ENCODE measurements at regions not wholly inside any gene's neighbourhood (a gene's known extent, or its start where the extent isn't known, plus 50 kb on each side); places are given as distances from the start of the nearest gene placed in this dataset.
"Not testable (repeated sequence)": the region's sequence is repeated elsewhere in the genome, so short reads cannot be mapped to it uniquely, and the experiment has no call there.

- Histone ChIP-seq H3K27me3 (ENCODE audit: low read depth) (no peaks in the 10 kb centered on the region), H3K27ac (replicated peaks) (no peak overlapping the region), H3K36me3 (no peaks in the 10 kb centered on the region), H3K4me1 (no peaks in the 10 kb centered on the region), H3K9me3 (replicated peaks) (peaks cover 21% of the 10 kb centered on the region), H3K4me3 (no peak overlapping the region)
- intact Hi-C loops (cut with micrococcal nuclease): no loop called here
- no peak for DNase-seq
- TF ChIP-seq CTCF (IDR thresholded peaks at IDR 0.05; ENCODE audit: borderline replicate concordance): no peak
These were observed 143.7 kb upstream of the LRIG1 start for GRCh38 chr3:66644549-66644948.

- intact Hi-C loops (cut with micrococcal nuclease): no loop called here
- peaks cover 21% of the 10 kb centered on the region for H3K9me3 ChIP-seq (replicated peaks)
- DNase-seq: no peak
- TF ChIP-seq CTCF (IDR thresholded peaks at IDR 0.05; ENCODE audit: borderline replicate concordance): no peak
- no peaks in the 10 kb centered on the region for H3K27me3 ChIP-seq (ENCODE audit: low read depth)
- H3K27ac ChIP-seq (replicated peaks): no peak overlapping the region
- H3K36me3 ChIP-seq: no peaks in the 10 kb centered on the region
- no peaks in the 10 kb centered on the region for H3K4me1 ChIP-seq
- no peak overlapping the region for H3K4me3 ChIP-seq
These were observed 148.2 kb upstream of the LRIG1 start for GRCh38 chr3:66648975-66649374.

GRCh38 chr3:66651520-66651919 lies 150.7 kb upstream of the LRIG1 start:
- DNase-seq; H3K9me3 ChIP-seq (replicated peaks); H3K4me3 ChIP-seq; H3K27ac ChIP-seq (replicated peaks); intact Hi-C loops (cut with micrococcal nuclease); H3K27me3 ChIP-seq (ENCODE audit: low read depth); H3K4me1 ChIP-seq; H3K36me3 ChIP-seq: not testable (repeated sequence)

- H3K36me3 ChIP-seq; intact Hi-C loops (cut with micrococcal nuclease); H3K4me1 ChIP-seq; H3K4me3 ChIP-seq; H3K27ac ChIP-seq (replicated peaks); H3K9me3 ChIP-seq (replicated peaks); H3K27me3 ChIP-seq (ENCODE audit: low read depth); DNase-seq: not testable (repeated sequence)
These were observed 151.3 kb upstream of the LRIG1 start for GRCh38 chr3:66652100-66652499.

GRCh38 chr3:66655044-66655443 lies 154.2 kb upstream of the LRIG1 start:
- no peaks in the 10 kb centered on the region for H3K27me3 ChIP-seq (ENCODE audit: low read depth)
- H3K9me3 ChIP-seq (replicated peaks): no peaks in the 10 kb centered on the region
- no peaks in the 10 kb centered on the region for H3K4me1 ChIP-seq
- no peak for TF ChIP-seq CTCF (IDR thresholded peaks at IDR 0.05; ENCODE audit: borderline replicate concordance)
- H3K4me3 ChIP-seq: no peak overlapping the region
- no peaks in the 10 kb centered on the region for H3K36me3 ChIP-seq
- no peak for DNase-seq
- H3K27ac ChIP-seq (replicated peaks): no peak overlapping the region
- intact Hi-C loops (cut with micrococcal nuclease): no loop called here

GRCh38 chr3:66655671-66656070 lies 154.8 kb upstream of the LRIG1 start:
- H3K4me1 ChIP-seq: no peaks in the 10 kb centered on the region
- DNase-seq: no peak
- H3K9me3 ChIP-seq (replicated peaks): no peaks in the 10 kb centered on the region
- TF ChIP-seq CTCF (IDR thresholded peaks at IDR 0.05; ENCODE audit: borderline replicate concordance): no peak
- no peaks in the 10 kb centered on the region for H3K27me3 ChIP-seq (ENCODE audit: low read depth)
- no peak overlapping the region for H3K27ac ChIP-seq (replicated peaks)
- intact Hi-C loops (cut with micrococcal nuclease): no loop called here
- no peaks in the 10 kb centered on the region for H3K36me3 ChIP-seq
- no peak overlapping the region for H3K4me3 ChIP-seq

GRCh38 chr3:66656609-66657008 lies 155.8 kb upstream of the LRIG1 start:
- no peak overlapping the region for H3K27ac ChIP-seq (replicated peaks)
- H3K4me1 ChIP-seq: no peaks in the 10 kb centered on the region
- H3K9me3 ChIP-seq (replicated peaks): no peaks in the 10 kb centered on the region
- no peak overlapping the region for H3K4me3 ChIP-seq
- TF ChIP-seq CTCF (IDR thresholded peaks at IDR 0.05; ENCODE audit: borderline replicate concordance): no peak
- H3K27me3 ChIP-seq (ENCODE audit: low read depth): no peaks in the 10 kb centered on the region
- intact Hi-C loops (cut with micrococcal nuclease): no loop called here
- no peaks in the 10 kb centered on the region for H3K36me3 ChIP-seq
- no peak for DNase-seq

Measured in left ventricle myocardium inferior (tissue), 1 donor.